Glomerular visceral epithelial cell (primary cell): ENCODE measurements at regions not wholly inside any gene's neighbourhood (a gene's known extent, or its start where the extent isn't known, plus 50 kb on each side); places are given as distances from the start of the nearest gene placed in this dataset.

Experiments
- DNase-seq: peaks from one replicate; pipeline ENCODE4 v3.0.0-alpha.2; 2016; ENCODE audit errors: extremely low spot score

DNA sequence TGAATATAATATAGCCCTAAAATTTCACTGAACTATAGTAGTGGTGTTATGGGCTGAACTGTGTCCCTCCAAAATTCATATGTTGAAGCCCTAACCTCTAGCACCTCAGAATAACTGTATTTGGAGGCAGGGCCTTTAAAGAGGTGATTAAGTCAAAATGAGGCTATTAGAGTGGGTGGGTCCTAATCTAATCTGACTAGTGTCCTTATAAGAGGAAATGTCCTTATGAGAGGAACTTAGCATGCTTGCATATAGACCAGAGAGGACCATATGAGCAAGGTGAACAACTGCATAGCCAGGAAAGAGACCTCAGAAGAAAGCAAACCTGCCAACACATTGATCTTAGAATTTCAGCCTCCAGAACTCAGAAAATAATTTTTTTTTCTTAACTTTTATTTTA lies 238.4 kb downstream of the ZEB2 start:
- DNase-seq, result no peak

DNA sequence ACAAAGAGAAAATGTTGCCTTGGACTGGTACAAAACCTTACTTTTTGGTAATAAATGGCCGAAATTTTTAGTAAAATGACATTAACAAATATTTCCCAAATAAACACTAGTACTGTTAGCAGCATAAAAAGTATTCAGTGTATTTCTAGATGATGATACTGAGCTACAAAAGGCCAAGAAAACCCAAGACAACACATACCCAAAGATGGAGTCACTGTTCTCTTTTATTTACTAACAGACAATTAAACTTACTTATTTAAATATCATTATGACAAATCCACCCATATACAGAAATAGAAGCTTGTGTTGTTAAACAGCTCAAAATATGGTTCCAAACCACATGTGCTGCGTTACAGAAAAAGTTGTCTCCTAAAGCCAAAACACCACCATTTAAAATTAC lies 239.9 kb downstream of the ZEB2 start:
- DNase-seq, result no peak

DNA sequence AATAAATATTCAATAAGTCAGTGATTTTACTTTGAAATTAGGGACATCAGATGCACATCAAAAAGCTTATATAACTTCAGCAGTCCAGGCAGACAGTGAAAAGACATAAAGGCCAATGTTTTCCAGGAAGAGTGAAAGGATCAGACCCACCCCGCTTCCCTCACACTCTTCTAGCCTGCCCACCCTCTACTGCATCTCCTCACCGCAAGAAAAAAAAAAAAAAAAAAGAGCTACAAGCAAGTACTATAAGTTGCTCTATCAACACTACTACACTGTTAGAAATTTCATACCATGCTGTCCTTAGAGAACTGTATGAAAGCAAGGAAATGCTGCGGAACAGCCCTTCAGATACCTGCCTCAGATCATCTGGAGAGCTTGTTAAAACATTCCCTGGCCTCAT lies 240.8 kb downstream of the ZEB2 start:
- no peak for DNase-seq

DNA sequence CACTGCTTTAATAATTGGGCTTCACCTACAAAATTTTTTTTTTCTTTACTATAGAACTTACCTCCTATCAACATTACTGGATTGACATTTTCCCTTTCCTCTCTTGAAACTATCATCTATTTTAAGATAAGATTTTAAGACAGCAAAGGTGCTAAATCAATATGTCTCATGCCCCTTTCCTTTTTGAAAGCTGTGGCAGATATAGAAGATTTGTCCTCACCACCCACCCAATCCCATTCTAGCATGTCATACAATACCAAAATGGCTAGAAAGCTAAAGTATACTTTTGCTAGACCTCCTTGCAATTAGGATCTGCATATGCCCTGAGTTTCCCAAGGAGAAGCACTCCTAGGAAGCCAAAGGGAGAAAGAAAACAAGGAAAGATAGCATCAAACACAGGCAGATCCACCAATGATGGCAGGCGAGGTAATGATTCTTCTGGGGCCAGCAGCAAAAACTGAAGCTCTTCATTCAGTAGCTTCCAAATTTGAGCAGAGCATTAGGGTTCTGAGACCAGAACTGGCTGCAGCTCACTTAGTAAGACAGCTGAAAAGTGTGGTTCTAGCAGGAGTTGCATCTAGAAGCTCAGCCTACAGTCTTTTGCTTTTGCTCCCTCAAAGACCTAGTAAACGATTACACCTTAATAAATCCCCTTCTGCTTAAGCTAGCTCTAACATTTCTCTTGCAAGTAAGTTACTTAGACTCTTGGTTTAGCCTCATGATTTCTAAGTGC lies 242.1 kb downstream of the ZEB2 start:
- no peak for DNase-seq

DNA sequence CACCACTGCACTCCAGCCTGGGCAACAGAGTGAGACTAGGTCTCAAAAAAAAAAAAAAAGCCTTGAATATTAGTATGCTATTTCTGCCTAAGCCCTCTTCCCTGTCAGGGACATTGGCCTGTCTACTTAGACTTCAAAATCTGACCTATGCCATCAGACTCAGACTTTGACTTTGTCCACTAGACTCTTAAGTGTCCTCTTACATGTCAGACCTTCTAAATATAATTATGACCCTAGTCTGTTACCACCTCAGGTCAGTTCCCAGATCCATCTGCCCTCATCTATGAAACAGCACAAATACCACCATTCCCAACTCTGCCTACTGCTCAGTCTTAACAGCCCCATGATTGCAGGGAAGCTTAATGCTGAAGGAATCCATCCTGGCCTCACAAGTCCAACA lies 244.6 kb downstream of the ZEB2 start:
- DNase-seq, result no peak

DNA sequence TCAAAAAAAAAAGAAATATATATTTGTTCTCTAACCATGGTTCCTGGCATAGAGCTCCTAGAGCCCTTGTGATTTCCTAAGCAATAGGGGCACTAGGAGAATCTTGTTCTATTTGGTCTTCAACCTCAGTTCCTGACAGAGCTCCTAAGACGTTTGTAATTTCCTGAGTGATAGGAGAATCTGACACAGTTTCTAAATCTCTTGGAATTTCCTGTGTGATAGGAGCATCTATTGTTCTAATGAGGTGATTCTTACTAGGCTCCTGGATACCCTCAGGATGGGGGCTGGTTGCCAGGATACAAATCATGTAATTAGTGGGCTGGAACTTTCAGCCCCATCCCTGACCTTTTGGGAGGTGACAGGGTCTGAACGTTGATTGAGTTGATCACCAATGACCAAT lies 245.8 kb downstream of the ZEB2 start:
- DNase-seq, result no peak

DNA sequence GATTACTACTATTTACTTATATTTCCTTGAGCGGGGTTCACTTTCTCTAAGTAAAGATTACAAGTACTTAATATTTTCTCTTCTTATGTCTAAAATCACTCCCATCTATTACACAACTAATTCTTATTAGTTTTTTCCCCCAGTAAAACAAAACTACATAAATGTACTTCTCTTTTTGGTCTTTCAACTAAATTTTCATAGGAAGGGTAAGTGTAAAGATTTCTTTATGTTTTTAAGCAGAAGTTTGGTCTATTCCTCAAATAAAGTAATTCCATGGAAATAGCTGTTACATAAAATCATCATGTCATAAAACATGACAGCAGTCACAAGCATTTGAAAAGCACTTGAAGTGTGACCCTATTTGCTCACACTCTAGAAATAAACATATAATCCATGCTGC lies 249.0 kb downstream of the ZEB2 start:
- no peak for DNase-seq

DNA sequence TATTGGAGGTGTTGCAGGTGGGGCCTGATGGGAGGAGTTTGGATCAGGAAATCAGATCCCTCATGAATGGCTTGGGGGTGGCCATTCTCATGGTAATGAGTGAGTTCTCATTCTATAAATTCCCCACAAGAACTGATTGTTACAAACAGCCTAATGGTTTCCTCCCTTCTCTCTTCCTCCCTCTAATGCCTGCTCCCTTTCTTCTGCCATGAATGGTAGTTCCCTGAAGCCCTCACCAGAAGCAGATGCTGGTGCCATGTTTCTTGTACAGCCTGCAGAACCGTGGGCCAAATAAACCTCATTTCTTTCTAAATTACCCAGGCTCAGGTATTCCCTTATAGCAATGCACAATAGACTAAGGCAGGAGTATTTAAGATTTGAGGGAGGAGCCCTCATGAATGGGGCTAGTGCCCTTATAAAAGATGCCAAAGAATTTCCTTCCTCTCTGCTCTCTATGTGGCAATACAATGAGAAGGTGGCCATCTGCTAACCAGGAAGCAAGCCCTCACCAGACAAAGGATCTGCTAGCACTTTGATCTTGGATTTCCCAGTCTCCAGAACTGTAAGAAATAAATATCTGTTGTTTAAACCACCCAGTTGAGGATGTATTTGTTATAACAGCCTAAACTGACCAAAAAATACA lies 251.8 kb downstream of the ZEB2 start:
- DNase-seq, result no peak

DNA sequence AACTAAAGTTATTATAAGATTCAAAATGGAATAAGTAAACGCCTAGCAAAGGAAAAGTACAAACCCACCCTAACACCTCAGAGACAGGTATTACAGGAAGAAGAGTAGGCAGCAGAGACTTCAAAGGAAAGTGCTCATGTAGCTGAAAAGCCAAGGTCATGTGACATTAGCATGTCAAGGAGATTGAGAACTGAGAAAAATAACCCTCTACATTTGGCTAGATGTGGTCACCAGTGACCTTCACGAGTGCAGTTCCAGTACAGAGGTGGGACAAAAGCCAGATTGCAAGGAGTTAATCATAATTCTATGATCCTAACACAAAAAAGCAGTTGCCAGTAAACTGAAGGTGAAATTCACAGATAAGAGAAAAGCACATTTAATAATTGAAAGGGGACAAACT lies 252.7 kb downstream of the ZEB2 start:
- DNase-seq, result no peak

DNA sequence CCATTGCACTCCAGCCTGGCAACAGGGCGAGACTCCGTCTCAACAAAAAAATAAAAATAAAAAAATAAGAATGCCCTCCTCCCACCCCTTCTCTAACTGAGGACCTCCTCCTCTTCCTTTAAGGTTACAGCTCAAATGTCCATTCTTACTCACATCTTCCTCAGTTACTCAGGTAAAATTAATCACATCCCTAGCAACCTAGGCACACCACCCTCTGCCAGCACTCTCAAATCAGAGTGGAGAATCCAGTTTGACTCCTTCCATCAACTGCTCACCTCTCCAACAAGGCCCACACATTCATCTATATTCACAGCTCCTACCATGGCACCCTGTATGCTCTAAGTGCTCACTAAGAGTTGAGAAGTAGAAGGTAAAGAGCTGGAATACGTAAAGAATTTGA lies 254.3 kb downstream of the ZEB2 start:
- no peak for DNase-seq

DNA sequence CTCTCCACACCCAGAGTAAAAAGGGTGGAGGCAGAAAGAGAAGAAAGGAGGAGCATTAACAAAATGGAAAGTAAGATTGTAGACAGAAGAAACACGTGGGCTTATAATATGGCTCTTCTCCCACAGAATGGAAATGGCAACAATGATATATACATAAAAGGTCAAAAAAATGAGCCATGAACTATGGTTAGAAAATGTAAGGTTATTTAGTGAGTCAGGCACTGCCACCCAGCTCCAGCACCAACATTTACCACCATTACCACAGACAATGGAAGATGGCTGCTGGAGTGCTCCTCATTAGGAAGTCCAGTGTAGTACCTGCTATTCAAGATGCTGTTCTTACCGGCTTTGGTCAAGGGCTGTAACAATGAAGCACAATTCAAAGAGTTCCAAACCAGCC lies 258.0 kb downstream of the ZEB2 start:
- DNase-seq, result no peak

DNA sequence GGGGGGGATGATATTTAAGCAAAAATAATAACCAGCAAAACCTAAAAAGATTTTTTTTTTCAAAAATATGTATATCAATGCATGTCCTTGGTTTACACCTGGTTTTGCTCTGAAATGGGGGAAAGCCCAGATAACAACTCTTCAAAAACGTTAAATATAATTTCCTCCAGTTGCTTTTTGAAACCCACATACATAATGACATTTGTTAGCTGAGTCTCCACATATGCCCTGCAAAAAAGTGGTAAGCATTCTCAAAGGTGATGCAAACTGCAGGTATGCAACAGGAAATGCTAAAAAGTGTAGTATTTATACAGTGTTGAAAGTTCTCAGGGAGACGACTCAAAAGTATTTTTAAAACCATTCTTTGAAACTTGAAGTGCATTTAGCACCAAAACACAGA lies 258.6 kb downstream of the ZEB2 start:
- DNase-seq, result no peak

DNA sequence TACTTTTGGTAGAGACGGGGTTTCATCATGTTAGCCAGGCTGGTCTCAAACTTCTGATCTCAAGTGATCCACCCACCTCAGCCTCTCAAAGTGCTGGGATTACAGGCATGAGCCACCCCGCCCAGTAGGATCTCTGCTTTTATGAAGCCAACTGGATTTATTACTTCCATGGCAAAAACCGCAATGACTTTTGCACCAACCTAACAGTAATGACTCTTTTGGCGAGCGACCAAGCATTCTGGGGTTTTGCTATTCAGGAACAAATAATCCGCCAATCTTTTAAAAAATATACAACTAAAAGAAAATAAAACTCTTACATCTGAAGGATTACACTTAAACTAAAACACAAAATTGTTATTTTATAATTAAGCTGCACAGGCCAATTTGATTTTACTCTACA lies 260.6 kb downstream of the ZEB2 start:
- no peak for DNase-seq

DNA sequence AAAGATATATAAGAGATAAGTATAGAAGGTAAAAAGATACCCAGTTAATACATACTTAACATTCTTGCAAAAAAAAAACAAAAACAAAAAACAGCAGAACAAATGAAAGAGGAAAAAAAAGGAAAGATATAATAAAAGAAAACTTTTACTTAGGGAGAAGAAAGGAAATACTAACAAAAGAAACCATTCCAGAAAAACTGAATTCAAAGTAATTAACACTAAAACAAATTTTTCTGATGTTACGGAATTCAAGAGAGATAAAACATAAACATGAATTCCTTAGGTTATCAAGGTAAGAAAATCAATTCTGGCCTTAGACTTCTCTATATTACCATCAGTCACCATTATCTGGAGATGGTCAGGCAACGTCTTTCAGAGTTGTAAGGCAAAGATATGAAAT lies 261.8 kb downstream of the ZEB2 start:
- DNase-seq, result no peak

DNA sequence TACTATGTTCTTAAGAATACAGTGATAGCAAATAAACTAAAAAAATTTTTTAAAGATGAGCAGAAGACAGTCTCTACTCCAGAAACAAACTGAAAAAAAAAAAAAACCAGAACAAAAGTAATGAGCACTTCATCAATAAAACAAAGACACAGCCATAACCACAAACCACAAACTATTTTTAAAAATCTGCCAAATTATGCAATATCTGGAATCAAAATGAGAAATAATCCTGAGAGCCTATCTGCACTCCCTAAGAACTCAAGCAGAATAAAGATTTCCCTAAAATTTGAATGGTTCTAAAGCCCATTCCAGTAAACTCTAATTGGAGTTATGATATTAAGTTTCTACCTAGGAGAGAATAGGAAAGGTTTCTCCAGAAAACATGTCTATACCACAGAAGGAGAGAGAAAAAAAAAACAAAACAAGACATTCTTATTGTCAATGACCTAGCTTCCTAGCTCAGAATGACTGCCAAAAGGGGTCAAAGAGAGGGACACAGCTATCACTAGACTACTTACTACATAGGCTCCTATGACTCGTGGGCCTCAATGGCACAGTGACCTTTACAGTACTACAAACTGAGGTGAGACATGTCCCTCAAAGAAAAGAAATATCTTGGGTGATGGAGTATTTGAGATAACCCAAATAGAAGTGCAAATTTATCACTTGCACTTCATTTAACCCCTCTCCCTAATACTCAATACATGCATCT lies 262.8 kb downstream of the ZEB2 start:
- no peak for DNase-seq

DNA sequence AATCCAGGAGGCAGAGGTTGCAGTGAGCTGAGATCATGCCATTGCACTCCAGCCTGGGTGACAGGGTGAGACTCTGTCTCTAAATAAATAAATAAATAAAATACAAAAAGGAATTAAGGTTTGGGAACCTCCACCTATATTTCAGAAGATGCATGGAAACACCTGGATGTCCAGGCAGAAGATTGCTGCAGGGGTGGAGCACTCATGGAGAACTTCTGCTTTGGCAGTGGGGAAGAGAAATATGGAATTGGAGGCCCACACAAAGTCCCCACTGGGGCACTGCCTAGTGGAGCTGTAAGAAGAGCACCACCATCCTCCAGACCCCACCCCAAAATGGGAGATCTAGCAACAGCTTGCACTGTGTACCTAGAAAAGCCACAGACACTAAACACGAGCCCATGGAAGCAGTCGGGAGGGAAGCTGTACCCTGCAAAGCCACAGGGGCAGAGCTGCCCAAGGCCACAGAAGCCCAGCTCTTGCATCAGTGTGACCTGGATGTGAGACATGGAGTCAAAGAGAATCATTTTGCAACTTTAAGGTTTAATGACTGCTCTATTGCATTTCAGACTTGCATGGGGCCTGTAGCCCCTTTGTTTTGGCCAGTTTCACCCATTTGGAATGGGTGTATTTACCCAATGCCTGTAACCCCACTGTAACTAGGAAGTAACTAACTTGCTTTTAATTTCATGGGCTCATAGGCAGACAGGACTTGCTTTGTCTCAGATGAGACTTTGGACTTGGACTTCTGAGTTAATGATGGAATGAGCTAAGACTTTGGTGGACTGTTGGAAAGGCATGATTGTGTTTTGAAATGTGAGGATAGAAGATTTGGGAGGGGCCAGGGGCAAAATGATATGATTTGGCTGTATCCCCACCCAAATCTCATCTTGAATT lies 265.3 kb downstream of the ZEB2 start:
- DNase-seq, result no peak

DNA sequence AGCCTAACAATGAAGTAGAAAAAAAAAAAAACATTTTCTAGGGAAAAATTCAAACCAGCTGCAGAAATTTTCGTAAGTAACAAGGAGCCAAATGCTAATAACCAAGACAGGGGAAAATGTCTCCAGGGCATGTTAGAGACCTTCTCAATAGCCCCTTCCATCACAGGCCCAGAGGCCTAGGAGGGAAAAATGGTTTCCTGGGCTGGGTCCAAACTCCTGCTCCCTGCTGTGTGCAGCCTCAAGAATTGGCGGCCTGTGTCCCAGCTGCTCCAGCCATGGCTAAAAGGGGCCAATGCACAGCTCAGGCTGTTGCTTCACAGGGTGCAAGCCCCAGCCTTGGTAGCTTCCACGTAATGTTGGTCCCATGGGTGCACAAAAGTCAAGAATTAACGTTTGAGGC lies 266.2 kb downstream of the ZEB2 start:
- no peak for DNase-seq

DNA sequence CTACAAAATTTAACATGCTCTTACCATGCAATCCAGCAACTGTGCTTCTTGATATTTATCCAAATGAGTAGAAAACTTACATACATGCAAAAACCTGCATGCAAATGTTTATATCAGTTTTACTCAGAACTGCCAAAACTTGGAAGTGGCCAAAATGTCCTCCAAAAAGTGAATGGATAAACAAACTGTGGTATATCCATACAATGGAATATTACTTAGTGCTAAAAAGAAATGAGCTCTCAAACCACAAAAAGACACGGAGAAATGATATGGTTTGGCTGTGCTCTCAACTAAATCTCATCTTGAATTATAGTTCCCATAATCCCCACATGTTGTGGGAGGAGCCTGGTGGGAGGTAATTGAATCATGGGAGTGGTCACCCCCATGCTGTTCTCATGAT lies 267.2 kb downstream of the ZEB2 start:
- no peak for DNase-seq

DNA sequence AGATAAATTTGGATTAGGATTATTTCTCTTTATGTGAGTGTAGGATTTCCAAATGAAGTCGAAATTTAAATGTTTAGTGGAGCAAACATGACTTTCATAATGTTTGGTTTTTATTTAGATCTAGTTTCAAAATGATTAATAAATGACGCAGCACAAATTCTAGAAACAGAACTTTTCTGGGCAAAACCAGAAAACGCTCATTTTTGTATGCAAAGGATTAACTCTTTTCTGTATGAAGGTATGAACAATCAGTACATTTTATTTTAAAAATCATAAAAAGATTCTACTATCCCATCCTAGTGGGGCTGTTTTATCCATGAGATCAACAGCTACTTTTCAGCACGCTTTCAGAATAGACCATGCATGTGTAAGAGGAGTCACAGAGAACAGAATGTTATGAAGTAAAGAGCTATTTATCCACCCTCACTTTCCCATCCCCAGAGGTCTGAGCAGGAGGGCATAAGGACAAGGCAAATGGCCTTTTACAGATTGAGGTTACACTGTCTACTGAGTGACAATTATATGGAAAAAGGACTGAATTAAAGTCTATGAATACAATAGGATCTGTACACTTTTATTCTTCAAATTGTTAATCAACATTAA lies 270.8 kb downstream of the ZEB2 start:
- DNase-seq, result no peak

DNA sequence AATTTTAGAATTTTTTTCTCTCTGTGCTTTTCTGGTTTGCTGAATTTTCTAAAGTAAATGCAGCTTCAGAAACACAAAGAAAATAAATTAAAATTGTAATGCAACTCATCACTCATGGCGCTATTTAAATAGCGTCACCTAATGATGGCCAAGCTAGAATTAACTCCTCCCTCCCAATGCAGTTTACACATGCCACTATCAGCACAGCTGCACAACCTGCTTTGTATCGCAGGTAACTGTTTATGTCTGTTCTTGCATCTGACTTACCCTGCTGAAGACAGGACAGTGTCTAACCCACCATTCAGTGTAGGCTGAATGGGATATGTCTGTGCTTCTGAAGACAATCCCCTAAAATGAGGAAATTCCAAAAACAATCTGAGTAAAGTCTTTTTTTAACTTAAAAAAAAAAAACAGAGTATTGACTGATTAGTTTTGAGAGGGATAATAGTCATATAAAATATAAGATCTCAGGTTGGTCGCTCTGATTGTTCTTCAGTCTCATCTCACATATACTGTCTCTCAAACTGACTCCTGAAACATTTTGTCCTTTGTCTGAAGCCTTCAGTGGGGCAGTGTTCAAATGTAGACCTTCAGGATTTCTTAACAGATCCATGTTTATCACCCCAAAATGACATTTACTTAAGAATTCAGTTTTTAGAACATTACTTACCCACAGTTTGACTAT lies 271.4 kb downstream of the ZEB2 start:
- no peak for DNase-seq

DNA sequence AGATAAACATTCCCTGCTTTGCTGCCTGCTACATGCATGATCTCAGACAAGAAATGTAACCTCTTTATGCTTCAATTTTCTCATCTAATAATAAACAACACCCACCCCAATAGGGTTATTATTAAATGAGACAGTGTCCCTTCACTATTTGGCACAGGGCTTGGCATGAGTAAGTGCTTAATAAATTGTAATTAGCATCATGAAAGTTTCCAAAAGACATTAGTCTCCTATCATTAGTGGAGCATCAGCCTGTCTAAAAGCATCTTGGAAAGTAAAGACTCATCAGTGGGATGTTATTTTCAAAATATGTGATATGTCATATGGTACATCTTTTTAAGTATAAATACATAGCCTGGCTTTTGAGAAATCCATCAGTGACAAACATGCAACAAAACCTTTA lies 275.0 kb downstream of the ZEB2 start:
- no peak for DNase-seq
